ENCODE measurements at regions not wholly inside any gene's neighbourhood (a gene's known extent, or its start where the extent isn't known, plus 50 kb on each side); places are given as distances from the start of the nearest gene placed in this dataset.

- TF ChIP-seq POLR2A (IDR thresholded peaks at IDR 0.05) (no peak), CTCF (IDR thresholded peaks at IDR 0.05) (no peak)
Observed at GRCh38 chr4:144223149-144223548, 82.6 kb upstream of the GYPA start.

All from lower leg skin (tissue), 3 donors.